GM12878 (cell line): ENCODE measurements at regions not wholly inside any gene's neighbourhood (a gene's known extent, or its start where the extent isn't known, plus 50 kb on each side); places are given as distances from the start of the nearest gene placed in this dataset.

Source experiments
- ATAC-seq: fragments of 200-7000 bp; cut with Tn5 transposase; 3 replicates; pipeline ENCODE4 v1.9.1; 2020; ENCODE audit warnings: mild to moderate bottlenecking, moderate library complexity
- BruUV-seq: library from RNA; stranded (reverse); fragments of 400-500 nt; replicated peaks from 2 replicates; lab custom pipeline; 2021; lab: Mats Ljungman, UMichigan
- CTCF ChIA-PET: fragments of 300-600 bp; sonication (Branson Sonifier 250); formaldehyde crosslinking; extraction: SDS; loops from one replicate; lab custom pipeline; 2021; ENCODE audit warnings: inconsistent platforms; lab: Yijun Ruan, JAX
- POLR2A ChIA-PET: fragments of 350-600 bp; formaldehyde crosslinking; extraction: SDS; loops from one replicate; lab custom pipeline; 2021; ENCODE audit warnings: inconsistent platforms; lab: Charles Lee
- RAD21 ChIA-PET: fragments of 300-600 bp; sonication (Branson Sonifier 250); formaldehyde crosslinking; loops from one replicate; lab custom pipeline; 2023; ENCODE audit warnings: antibody characterized with exemption; ENCODE audit not compliant: unreplicated experiment; lab: Charles Lee
- SMC1A ChIA-PET: fragments of 300-600 bp; sonication (Branson Sonifier 250); formaldehyde crosslinking; loops from one replicate; lab custom pipeline; 2023; ENCODE audit not compliant: unreplicated experiment, uncharacterized antibody; lab: Charles Lee
- DNase-seq: peaks from one replicate; pipeline ENCODE4 v3.0.0-alpha.2; 2011; ENCODE audit warnings: low read depth, low spot score
- FAIRE-seq: peaks from 3 replicates; lab custom pipeline; 2011; peaks lifted over from hg19 to GRCh38; lab: Jason Lieb, UNC
- H2AFZ ChIP-seq: 2 replicates; pipeline ENCODE4 v1.6.0; 2011; ENCODE audit warnings: low read depth, low read length, control low read depth; ENCODE audit not compliant: control insufficient read depth
- H3K27ac ChIP-seq: 2 replicates; pipeline ENCODE4 v1.5.1; 2011; ENCODE audit warnings: control low read depth; ENCODE audit not compliant: control insufficient read depth, insufficient read depth
- H3K27me3 ChIP-seq, 2 experiments: replicated peaks in 1 of 2; 2 replicates each; pipeline versions ENCODE4 v1.6.0 to v1.6.1; 2011; ENCODE audit warnings: low read length in 1 of 2; ENCODE audit not compliant: control insufficient read depth in 2 of 2, insufficient read depth in 2 of 2
- H3K36me3 ChIP-seq, 2 experiments: 2 replicates each; pipeline ENCODE4 v1.5.1; 2011; ENCODE audit warnings: low read length in 1 of 2; ENCODE audit not compliant: control insufficient read depth in 2 of 2, insufficient read depth in 2 of 2
- H3K4me1 ChIP-seq: 2 replicates; pipeline ENCODE4 v1.6.1; 2011; ENCODE audit warnings: mild to moderate bottlenecking, low read length, moderate library complexity, mixed read lengths; ENCODE audit not compliant: control insufficient read depth, insufficient read depth
- H3K4me2 ChIP-seq: 2 replicates; pipeline ENCODE4 v1.6.0; 2011; ENCODE audit warnings: control low read depth; ENCODE audit not compliant: control insufficient read depth, insufficient read depth
- H3K4me3 ChIP-seq: fragments of 200-600 bp; sonication (generic); 2 replicates; pipeline ENCODE4 v1.5.1; 2016
- H3K79me2 ChIP-seq: 2 replicates; pipeline ENCODE4 v1.6.0; 2011; ENCODE audit warnings: low read length; ENCODE audit not compliant: control insufficient read depth, insufficient read depth
- H3K9ac ChIP-seq: 2 replicates; pipeline ENCODE4 v1.8.0; 2011; ENCODE audit warnings: low read length, control low read depth, mixed read lengths; ENCODE audit not compliant: control insufficient read depth, insufficient read depth
- H3K9me3 ChIP-seq: replicated peaks from 3 replicates; pipeline ENCODE4 v1.5.1; 2011; ENCODE audit warnings: mild to moderate bottlenecking, low read length; ENCODE audit not compliant: control insufficient read depth, insufficient read depth
- H4K20me1 ChIP-seq: 2 replicates; pipeline ENCODE4 v1.6.0; 2011; ENCODE audit not compliant: control insufficient read depth, insufficient read depth
- CEBPB ChIP-seq, 2 experiments: fragments of 150-350 bp in 1 of 2; IDR thresholded peaks; 2 replicates each; pipeline ENCODE4 v1.6.1; 2012 to 2014; ENCODE audit warnings: low read depth in 2 of 2, low read length in 2 of 2, borderline replicate concordance in 1 of 2, inconsistent platforms in 1 of 2
- GABPA ChIP-seq: IDR thresholded peaks from 2 replicates; pipeline ENCODE4 v1.6.1; 2014; ENCODE audit warnings: antibody characterized with exemption, low read depth, mild to moderate bottlenecking, inconsistent platforms
- JUNB ChIP-seq: IDR thresholded peaks from 2 replicates; pipeline ENCODE4 v1.6.1; 2016; ENCODE audit warnings: antibody characterized with exemption, mild to moderate bottlenecking
- KDM1A ChIP-seq: fragments of 200-600 bp; sonication (generic); IDR thresholded peaks from 2 replicates; pipeline ENCODE4 v1.6.1; 2016; ENCODE audit warnings: borderline replicate concordance
- MXI1 ChIP-seq: fragments of 150-350 bp; IDR thresholded peaks from 2 replicates; pipeline ENCODE4 v1.6.1; 2011; ENCODE audit warnings: low read depth, mild to moderate bottlenecking, inconsistent platforms, low read length, improper control_type of control experiment
- POLR2AphosphoS5 ChIP-seq: IDR thresholded peaks from 2 replicates; pipeline ENCODE4 v1.6.1; 2011; ENCODE audit warnings: mild to moderate bottlenecking, low read length, inconsistent platforms
- RAD51 ChIP-seq: fragments of 450-650 bp; IDR thresholded peaks from 2 replicates; pipeline ENCODE4 v1.6.1; 2016; ENCODE audit warnings: moderate library complexity, mild to moderate bottlenecking, inconsistent platforms
- RB1 ChIP-seq: fragments of 450-650 bp; formaldehyde crosslinking; IDR thresholded peaks from 2 replicates; pipeline ENCODE4 v1.6.1; 2017; ENCODE audit warnings: mild to moderate bottlenecking, borderline replicate concordance
- RUNX3 ChIP-seq: IDR thresholded peaks from 2 replicates; pipeline ENCODE4 v1.6.1; 2012; ENCODE audit warnings: low read length, inconsistent platforms
- SIN3A ChIP-seq: IDR thresholded peaks from 2 replicates; pipeline ENCODE4 v1.6.1; 2012; ENCODE audit warnings: low read depth, low read length, improper control_type of control experiment
- SIX5 ChIP-seq: IDR thresholded peaks from 2 replicates; pipeline ENCODE4 v1.6.1; 2011; ENCODE audit warnings: mild to moderate bottlenecking, low read depth, low read length, moderate library complexity; ENCODE audit not compliant: severe bottlenecking
- SREBF2 ChIP-seq: IDR thresholded peaks from 2 replicates; pipeline ENCODE4 v1.6.1; 2012; ENCODE audit warnings: mild to moderate bottlenecking, low read length
- TAF1 ChIP-seq: IDR thresholded peaks from 2 replicates; pipeline ENCODE4 v1.6.1; 2011; ENCODE audit warnings: mild to moderate bottlenecking, low read depth, low read length, borderline replicate concordance
- TCF12 ChIP-seq: IDR thresholded peaks from 2 replicates; pipeline ENCODE4 v1.6.1; 2011; ENCODE audit warnings: low read depth, mild to moderate bottlenecking, low read length
- WGBS: methylation state at CpG from one replicate; pipeline ENCODE4 v1.1.6; 2016; ENCODE audit warnings: low lambda C conversion rate; ENCODE audit not compliant: insufficient replicate concordance, insufficient coverage; ENCODE audit errors: missing lambda C conversion rate; 5-methylcytosine and 5-hydroxymethylcytosine counted together
- in situ Hi-C: fragments of 300-500 bp; cut with MboI; formaldehyde crosslinking; loops from 9 replicates; pipeline ENCODE4 v1.14.3; 2018; ENCODE audit warnings: mixed read lengths
- intact Hi-C: fragments of 100-400 bp; cut with micrococcal nuclease; formaldehyde crosslinking; loops from one replicate; pipeline ENCODE4 v1.14.2; 2022; ENCODE audit not compliant: unreplicated experiment
- TF ChIP-seq, protein P1 (sequence below): fragments of 450-650 bp; IDR thresholded peaks from 2 replicates; pipeline ENCODE4 v1.6.1; 2016; ENCODE audit warnings: mild to moderate bottlenecking

GRCh38 chr10:4241724-4242345 lies 456.8 kb upstream of the KLF6 start:
- Histone ChIP-seq H4K20me1 (no peaks in the 10 kb centered on the region), H3K4me2 (no peak overlapping the region), H3K4me3 (no peak overlapping the region), H3K9me3 (no peaks in the 10 kb centered on the region), H2AFZ (no peak overlapping the region), H3K9ac (no peak overlapping the region), H3K4me1 (no peaks in the 10 kb centered on the region), H3K36me3 (no peaks in the 10 kb centered on the region), H3K27me3 (no peaks in the 10 kb centered on the region), H3K27ac (no peak overlapping the region), H3K79me2 (no peaks in the 10 kb centered on the region)
- ATAC-seq (no peak), FAIRE-seq (no peak), DNase-seq (no peak)
- RAD21 ChIA-PET: no interaction called here
- CTCF ChIA-PET: no interaction called here
- intact Hi-C loops (no loop called here), in situ Hi-C loops (no loop called here)
- POLR2A ChIA-PET: no interaction called here
- SMC1A ChIA-PET: no interaction called here
- TF ChIP-seq SREBF2: no peak
- TF ChIP-seq, protein P1, sequence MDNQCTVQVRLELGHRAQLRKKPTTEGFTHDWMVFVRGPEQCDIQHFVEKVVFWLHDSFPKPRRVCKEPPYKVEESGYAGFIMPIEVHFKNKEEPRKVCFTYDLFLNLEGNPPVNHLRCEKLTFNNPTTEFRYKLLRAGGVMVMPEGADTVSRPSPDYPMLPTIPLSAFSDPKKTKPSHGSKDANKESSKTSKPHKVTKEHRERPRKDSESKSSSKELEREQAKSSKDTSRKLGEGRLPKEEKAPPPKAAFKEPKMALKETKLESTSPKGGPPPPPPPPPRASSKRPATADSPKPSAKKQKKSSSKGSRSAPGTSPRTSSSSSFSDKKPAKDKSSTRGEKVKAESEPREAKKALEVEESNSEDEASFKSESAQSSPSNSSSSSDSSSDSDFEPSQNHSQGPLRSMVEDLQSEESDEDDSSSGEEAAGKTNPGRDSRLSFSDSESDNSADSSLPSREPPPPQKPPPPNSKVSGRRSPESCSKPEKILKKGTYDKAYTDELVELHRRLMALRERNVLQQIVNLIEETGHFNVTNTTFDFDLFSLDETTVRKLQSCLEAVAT: no peak
- no peak for TF ChIP-seq POLR2AphosphoS5
- TF ChIP-seq CEBPB (IDR thresholded peaks at IDR 0.05; ENCODE audit: borderline replicate concordance in 1 of 2, low read depth in 2 of 2, low read length in 2 of 2): no peak
- WGBS: 24% methylated on average over 7 of the region's 7 CpGs
- BruUV-seq: no TSS peak

DNA sequence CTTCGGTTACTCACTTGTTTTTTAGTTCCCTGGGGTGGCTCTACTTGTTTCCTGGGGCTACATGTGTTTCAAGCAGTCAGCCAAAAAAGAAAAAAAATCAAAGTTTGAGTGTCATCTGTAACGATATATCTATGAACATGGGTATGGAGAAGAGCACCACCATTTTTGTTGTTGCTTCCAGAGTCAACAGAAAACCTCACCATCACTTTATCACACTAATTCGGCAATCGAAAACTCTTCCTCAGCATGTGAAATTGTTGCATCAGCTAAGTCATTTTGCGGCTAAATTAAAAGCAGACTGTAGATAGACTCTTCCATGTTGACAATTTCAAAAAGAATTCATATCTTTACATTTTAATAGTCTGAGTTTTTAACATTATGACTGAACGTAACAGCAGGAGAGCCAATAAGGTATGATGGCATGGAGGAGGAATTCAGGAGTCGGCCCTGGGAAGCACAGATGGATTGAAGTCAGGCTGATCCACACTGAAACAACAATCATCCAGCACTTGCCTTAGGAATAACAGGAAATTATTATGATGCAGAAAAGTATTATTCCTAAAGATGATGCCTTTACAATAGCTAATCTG lies 455.7 kb upstream of the KLF6 start:
- Histone ChIP-seq H3K79me2 (no peaks in the 10 kb centered on the region), H3K4me3 (no peak overlapping the region), H4K20me1 (no peaks in the 10 kb centered on the region), H3K27me3 (no peaks in the 10 kb centered on the region), H2AFZ (no peak overlapping the region), H3K4me2 (no peak overlapping the region), H3K9ac (no peak overlapping the region), H3K4me1 (no peaks in the 10 kb centered on the region), H3K9me3 (no peaks in the 10 kb centered on the region; the same call in 2 of the 3 replicates), H3K27ac (no peak overlapping the region), H3K36me3 (no peaks in the 10 kb centered on the region)
- in situ Hi-C loops (no loop called here), intact Hi-C loops (no loop called here)
- FAIRE-seq (no peak), ATAC-seq (no peak), DNase-seq (no peak)
- 50% methylated on average over 7 of the region's 7 CpGs for WGBS
- RAD21 ChIA-PET: no interaction called here
- CTCF ChIA-PET: no interaction called here
- BruUV-seq: no TSS peak
- SMC1A ChIA-PET: no interaction called here
- POLR2A ChIA-PET: no interaction called here
- TF ChIP-seq TAF1 (no peak), RUNX3 (no peak), TCF12 (no peak), JUNB (no peak), GABPA (no peak), KDM1A (no peak), SIX5 (no peak), SIN3A (no peak), RAD51 (no peak), RB1 (no peak), MXI1 (no peak)
- TF ChIP-seq, protein P1: no peak
